RWPE2 (cell line): ENCODE measurements at regions not wholly inside any gene's neighbourhood (a gene's known extent, or its start where the extent isn't known, plus 50 kb on each side); places are given as distances from the start of the nearest gene placed in this dataset.

ENCODE experiments used
- ATAC-seq: fragments of 200-7000 bp; cut with Tn5 transposase; 3 replicates; pipeline ENCODE4 v1.9.1; 2021; ENCODE audit warnings: low read depth
- DNase-seq: peaks from one replicate; pipeline ENCODE4 v3.0.0-alpha.2; 2020; ENCODE audit warnings: low spot score
- H3K27ac ChIP-seq: fragments of 450-650 bp; 2 replicates; pipeline ENCODE4 v1.5.1; 2017; ENCODE audit warnings: mild to moderate bottlenecking; ENCODE audit not compliant: poor library complexity, severe bottlenecking
- H3K27me3 ChIP-seq: fragments of 250-450 bp; sonication (Bioruptor Pico); 2 replicates; pipeline ENCODE4 v1.5.1; 2021; ENCODE audit warnings: mild to moderate bottlenecking, moderate library complexity; ENCODE audit not compliant: insufficient read depth, poor library complexity, severe bottlenecking
- H3K36me3 ChIP-seq: fragments of 250-450 bp; sonication (Bioruptor Pico); 2 replicates; pipeline ENCODE4 v1.5.1; 2020; ENCODE audit warnings: low read depth, mild to moderate bottlenecking, moderate library complexity
- H3K4me1 ChIP-seq: fragments of 250-450 bp; sonication (Bioruptor Pico); 2 replicates; pipeline ENCODE4 v1.5.1; 2021; ENCODE audit warnings: mild to moderate bottlenecking, moderate library complexity; ENCODE audit not compliant: insufficient read depth, poor library complexity, severe bottlenecking
- H3K4me3 ChIP-seq: fragments of 250-450 bp; sonication (Bioruptor Pico); 2 replicates; pipeline ENCODE4 v1.5.1; 2021; ENCODE audit warnings: mild to moderate bottlenecking, moderate library complexity; ENCODE audit not compliant: severe bottlenecking
- H3K9me3 ChIP-seq: fragments of 250-450 bp; sonication (Bioruptor Pico); 2 replicates; pipeline ENCODE4 v1.5.1; 2021; ENCODE audit warnings: mild to moderate bottlenecking, moderate library complexity; ENCODE audit not compliant: severe bottlenecking
- TF ChIP-seq, protein P1 (sequence below): fragments of 450-650 bp; IDR thresholded peaks from one replicate; pipeline ENCODE4 v1.5.1; 2017; ENCODE audit warnings: mild to moderate bottlenecking, moderate library complexity; ENCODE audit not compliant: poor library complexity, severe bottlenecking

DNA sequence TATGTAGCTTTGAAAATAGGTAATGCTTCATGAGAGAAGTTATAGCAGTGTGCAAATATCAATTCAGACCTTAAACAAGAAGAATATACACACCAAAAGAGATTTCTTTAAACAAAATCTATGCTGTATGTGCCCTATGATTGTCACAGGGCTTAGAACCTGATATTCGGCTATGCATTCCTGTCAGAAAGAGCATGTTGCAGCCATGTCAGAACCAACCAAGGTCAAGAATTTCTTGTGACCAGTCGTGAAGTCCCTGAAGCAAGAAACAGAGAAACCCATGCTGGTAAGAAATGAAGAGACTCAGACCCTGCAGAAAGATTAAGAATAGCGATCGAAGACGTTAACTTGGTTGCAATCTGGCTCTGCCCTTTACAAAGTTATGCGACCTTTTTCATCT, 210.3 kb upstream of the SPIN4 start:
- no peaks in the 10 kb centered on the region for H3K9me3 ChIP-seq
- peak overlapping the region; percentile 56 for H3K4me3 ChIP-seq
- no peak overlapping the region for H3K27ac ChIP-seq
- ATAC-seq, result 0 out of 3 replicates have a peak, but pooled peaks have one; percentile 23
- H3K36me3 ChIP-seq, result no peaks in the 10 kb centered on the region
- H3K4me1 ChIP-seq, result no peaks in the 10 kb centered on the region
- DNase-seq, result no peak
- no peaks in the 10 kb centered on the region for H3K27me3 ChIP-seq
- TF ChIP-seq, protein P1, sequence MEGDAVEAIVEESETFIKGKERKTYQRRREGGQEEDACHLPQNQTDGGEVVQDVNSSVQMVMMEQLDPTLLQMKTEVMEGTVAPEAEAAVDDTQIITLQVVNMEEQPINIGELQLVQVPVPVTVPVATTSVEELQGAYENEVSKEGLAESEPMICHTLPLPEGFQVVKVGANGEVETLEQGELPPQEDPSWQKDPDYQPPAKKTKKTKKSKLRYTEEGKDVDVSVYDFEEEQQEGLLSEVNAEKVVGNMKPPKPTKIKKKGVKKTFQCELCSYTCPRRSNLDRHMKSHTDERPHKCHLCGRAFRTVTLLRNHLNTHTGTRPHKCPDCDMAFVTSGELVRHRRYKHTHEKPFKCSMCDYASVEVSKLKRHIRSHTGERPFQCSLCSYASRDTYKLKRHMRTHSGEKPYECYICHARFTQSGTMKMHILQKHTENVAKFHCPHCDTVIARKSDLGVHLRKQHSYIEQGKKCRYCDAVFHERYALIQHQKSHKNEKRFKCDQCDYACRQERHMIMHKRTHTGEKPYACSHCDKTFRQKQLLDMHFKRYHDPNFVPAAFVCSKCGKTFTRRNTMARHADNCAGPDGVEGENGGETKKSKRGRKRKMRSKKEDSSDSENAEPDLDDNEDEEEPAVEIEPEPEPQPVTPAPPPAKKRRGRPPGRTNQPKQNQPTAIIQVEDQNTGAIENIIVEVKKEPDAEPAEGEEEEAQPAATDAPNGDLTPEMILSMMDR, result no peak

GRCh38 chrX:63560601-63561218, 209.6 kb upstream of the SPIN4 start:
- Histone ChIP-seq H3K4me1 (no peaks in the 10 kb centered on the region), H3K27ac (peak overlapping the region; percentile 26), H3K9me3 (no peaks in the 10 kb centered on the region), H3K36me3 (no peaks in the 10 kb centered on the region), H3K4me3 (peak overlapping the region; percentile 56), H3K27me3 (no peaks in the 10 kb centered on the region)
- ATAC-seq (peak; percentile 89), DNase-seq (no peak)
- TF ChIP-seq, protein P1, result no peak

DNA sequence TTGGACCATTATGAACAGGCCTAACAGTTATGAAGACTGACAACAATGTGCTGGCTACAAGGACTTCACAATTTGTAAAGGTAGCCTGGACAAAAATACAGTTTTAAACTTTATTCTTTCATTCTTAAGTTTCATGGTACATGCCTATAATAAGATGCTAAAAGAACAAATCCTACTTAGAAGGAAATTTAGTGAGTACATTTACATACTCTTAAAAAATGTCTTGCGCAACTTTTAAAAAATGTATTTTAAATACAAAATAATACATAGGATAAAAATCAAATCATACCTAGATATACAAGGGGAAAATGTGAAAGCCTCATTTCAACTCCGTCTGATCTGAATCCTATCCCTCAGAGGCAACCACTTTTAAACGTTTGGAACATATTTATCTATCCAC, 200.7 kb upstream of the SPIN4 start:
- Histone ChIP-seq H3K27me3 (no peaks in the 10 kb centered on the region), H3K9me3 (no peaks in the 10 kb centered on the region), H3K4me1 (no peaks in the 10 kb centered on the region), H3K36me3 (no peaks in the 10 kb centered on the region), H3K27ac (no peak overlapping the region), H3K4me3 (no peak overlapping the region)
- DNase-seq (no peak), ATAC-seq (no peak)
- TF ChIP-seq, protein P1, result no peak

DNA sequence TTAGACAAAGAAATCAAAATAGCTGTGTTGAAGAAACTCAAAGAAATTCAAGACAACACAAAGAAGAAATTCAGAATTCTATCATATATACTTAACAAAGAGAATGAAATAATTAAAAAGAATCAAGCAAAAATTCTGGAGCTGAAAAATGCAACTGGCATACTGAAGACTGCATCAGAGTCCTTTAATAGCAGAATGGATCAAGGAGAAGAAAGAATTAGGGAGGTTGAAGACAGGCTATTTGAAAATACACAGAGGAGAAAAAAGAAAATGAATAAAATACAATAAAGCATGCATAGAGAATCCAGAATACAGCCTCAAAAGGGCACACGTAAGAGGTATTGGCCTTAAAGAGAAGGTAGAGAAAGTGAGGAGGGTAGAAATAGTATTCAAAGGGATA, 179.5 kb upstream of the SPIN4 start:
- no peak for ATAC-seq
- Histone ChIP-seq H3K27me3 (no peaks in the 10 kb centered on the region), H3K4me3 (no peak overlapping the region), H3K4me1 (no peaks in the 10 kb centered on the region), H3K36me3 (no peaks in the 10 kb centered on the region), H3K9me3 (no peaks in the 10 kb centered on the region), H3K27ac (no peak overlapping the region)
- no peak for DNase-seq
- TF ChIP-seq, protein P1, result no peak

GRCh38 chrX:63529961-63530360, 178.8 kb upstream of the SPIN4 start:
- DNase-seq, result no peak
- ATAC-seq, result no peak
- Histone ChIP-seq H3K27me3 (no peaks in the 10 kb centered on the region), H3K27ac (no peak overlapping the region), H3K9me3 (no peaks in the 10 kb centered on the region), H3K4me1 (no peaks in the 10 kb centered on the region), H3K36me3 (no peaks in the 10 kb centered on the region), H3K4me3 (no peak overlapping the region)
- TF ChIP-seq, protein P1, result no peak
